ENCODE measurements at regions not wholly inside any gene's neighbourhood (a gene's known extent, or its start where the extent isn't known, plus 50 kb on each side); places are given as distances from the start of the nearest gene placed in this dataset.

DNA sequence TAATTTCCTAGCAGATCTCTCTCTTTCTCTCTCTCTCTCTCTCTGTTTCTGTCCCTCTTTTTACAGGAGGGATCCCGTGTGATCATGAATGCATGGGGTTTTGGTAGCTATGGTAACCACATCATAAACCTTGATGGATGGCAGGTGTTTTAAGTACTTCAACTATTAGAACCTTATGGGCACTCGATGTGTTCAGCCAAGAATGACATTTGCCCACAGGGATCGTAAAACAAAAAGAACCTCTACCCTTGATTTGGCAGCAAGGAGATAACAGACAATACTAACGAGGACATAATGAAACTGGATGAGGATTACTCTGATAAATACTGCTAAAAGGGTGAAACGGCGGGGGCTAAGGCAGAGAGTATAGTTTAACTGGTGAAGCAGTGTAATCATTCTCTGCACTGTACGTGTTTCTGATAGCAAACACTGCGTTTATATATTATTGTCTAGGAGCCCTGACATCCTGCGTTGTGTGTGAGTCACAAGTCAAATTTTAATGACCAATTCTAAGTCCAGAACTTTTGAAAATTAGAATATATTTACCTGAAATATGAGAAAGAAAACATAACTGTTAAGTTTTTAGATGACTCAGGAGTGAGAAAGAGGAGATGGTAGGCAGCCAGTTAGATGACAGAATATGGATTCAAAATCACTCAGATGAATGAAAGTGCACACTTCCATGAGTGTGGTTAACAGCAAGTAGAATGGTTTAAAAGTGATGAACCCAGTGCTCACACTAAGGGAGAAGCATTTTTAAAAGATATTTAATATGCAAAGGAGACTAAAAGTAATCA is 80.3 kb downstream of the OTOL1 start:
- Mint-ChIP-seq H3K9me3 (no peaks in the 10 kb centered on the region), H3K27me3 (no peaks in the 10 kb centered on the region), H3K27ac (no peak overlapping the region), H3K4me1 (ENCODE audit: low read depth) (no peaks in the 10 kb centered on the region), H3K36me3 (ENCODE audit: low read depth) (no peaks in the 10 kb centered on the region), H3K4me3 (no peak overlapping the region)
- intact Hi-C loops (cut with micrococcal nuclease), result no loop called here

DNA sequence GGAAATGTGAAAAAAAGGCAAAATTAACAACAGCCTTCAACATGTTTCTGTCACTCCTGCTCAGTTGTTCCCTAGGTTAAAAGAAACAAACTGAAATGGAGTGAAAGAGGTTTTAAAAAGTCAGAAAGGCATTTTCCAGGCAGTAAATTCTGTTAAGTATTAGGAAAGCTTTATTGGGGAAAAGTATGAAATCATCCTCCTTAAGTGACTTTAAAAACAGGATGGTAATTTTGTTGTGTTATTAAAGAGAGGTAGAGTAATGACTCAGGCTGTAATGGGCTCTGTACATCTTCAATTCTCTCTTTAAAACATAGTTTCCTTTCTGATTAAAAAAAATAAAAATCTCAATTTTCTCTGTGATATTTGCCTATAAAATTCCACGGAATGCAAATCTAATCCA is 81.1 kb downstream of the OTOL1 start:
- H3K27ac Mint-ChIP-seq, result no peak overlapping the region

DNA sequence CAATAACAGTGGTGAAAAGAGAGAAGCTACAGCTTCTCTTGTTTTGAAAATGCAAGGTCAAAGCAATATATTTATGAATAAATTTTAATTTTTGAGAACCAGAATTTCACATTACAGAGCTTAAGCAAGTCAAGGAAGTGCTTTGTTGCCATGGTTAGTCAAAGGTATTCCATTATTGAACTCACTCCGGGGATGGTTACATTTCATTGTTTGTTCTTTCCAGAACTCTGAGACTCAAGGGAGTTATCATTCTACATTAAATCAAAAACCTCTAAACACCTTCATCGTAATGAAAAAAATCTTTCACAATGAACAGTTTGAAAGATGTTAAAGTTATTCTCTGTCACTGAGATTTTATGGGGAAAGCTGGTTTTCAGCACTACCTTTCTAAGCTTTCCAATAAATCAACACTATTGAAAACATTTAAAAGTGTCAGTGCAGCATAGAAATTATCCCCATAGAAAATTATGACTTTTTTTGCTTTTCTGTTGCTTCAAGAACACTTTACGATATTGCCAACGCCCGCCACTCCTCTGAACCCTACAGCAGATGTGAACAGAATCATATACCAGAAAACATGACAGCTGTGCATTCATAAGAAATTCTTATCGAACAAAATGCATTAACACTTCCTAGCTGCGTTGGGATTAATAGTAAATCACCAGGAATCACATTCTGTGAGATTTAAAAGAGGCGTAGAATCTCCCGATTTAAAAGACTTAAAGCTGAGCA is 83.0 kb downstream of the OTOL1 start:
- Mint-ChIP-seq H3K4me1 (ENCODE audit: low read depth) (no peaks in the 10 kb centered on the region), H3K27ac (no peak overlapping the region), H3K4me3 (no peak overlapping the region), H3K36me3 (ENCODE audit: low read depth) (no peaks in the 10 kb centered on the region), H3K9me3 (no peaks in the 10 kb centered on the region), H3K27me3 (no peaks in the 10 kb centered on the region)
- intact Hi-C loops (cut with micrococcal nuclease), result no loop called here

More for the DNA sequence above, 81.1 kb downstream of the OTOL1 start:
- no peaks in the 10 kb centered on the region for H3K9me3 Mint-ChIP-seq
- H3K36me3 Mint-ChIP-seq (ENCODE audit: low read depth), result no peaks in the 10 kb centered on the region
- H3K4me1 Mint-ChIP-seq (ENCODE audit: low read depth), result no peaks in the 10 kb centered on the region
- no peak overlapping the region for H3K4me3 Mint-ChIP-seq
- intact Hi-C loops (cut with micrococcal nuclease), result no loop called here
- no peaks in the 10 kb centered on the region for H3K27me3 Mint-ChIP-seq

DNA sequence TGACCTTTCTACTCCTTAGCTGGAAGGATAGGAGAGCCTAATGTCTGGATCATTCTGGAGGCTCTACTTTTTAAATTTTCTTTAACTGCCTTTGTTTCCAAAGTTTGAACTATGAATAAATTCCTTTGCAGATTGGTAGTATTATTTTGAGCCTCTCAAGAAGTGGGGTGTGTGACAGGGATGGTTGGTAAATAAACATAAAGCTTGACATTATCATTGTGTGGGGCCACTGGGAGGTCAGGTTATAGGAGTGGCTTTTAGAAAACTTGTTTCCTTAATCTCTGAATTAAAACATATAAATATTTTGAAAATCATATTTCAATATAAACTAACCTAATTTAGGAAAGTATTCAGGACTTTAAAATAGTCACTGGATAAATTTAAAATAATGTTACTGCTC is 89.3 kb downstream of the OTOL1 start:
- no peaks in the 10 kb centered on the region for H3K4me1 Mint-ChIP-seq (ENCODE audit: low read depth)
- intact Hi-C loops (cut with micrococcal nuclease), result no loop called here
- H3K27me3 Mint-ChIP-seq, result no peaks in the 10 kb centered on the region
- H3K36me3 Mint-ChIP-seq (ENCODE audit: low read depth), result no peaks in the 10 kb centered on the region
- H3K27ac Mint-ChIP-seq, result no peak overlapping the region
- peaks cover 13% of the 10 kb centered on the region for H3K9me3 Mint-ChIP-seq
- no peak overlapping the region for H3K4me3 Mint-ChIP-seq

DNA sequence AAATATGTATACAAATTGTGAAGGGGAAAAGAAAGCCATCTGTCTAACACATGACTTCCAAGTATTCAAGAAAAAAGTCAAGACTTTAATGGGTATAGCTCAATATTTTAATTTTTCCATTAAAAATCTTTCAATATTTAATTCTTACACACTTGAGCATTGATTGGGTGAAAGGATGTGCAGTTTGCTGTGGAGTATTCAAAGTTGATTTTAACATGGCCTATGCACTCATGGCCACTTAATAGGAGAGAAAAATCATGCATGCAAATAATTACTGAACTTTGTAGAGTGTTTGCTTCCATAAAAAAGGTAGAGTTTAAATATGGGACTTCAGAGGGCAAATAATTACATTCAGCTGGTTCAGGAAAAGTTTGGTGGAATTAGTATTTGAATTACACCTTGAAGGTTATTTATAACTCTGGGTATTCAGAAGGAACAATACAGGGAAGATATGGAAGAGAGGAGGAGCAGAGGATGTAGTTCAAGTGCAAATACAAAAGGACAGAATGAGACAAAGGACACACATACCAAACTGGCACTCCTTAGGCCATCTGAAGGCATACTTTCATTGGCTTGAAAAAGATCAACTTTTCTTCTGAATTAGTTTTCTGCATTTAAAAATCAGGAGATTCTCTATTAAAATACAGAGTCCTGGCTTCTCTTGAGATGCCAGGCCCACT is 90.1 kb downstream of the OTOL1 start:
- intact Hi-C loops (cut with micrococcal nuclease), result no loop called here

DNA sequence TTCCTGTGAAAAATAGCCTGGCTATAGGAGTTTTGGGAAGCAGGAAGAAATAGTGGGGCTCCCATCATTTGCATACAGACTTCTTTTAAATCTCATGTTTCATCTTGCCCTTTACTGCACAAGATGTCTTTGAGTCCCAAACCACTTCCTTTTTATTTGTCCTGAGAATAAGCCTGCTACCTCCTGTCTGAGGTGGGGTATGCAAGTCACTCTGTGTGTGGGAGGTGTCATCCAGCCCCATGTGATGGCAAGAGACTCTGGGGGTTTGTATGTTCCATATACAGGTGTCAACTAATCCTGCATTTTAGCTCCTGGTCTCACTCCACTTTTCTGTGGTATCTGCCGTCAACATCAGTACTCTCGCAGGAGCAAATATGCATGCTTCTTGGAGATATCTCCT is 102.0 kb downstream of the OTOL1 start:
- Mint-ChIP-seq H3K4me3 (no peak overlapping the region), H3K36me3 (ENCODE audit: low read depth) (no peaks in the 10 kb centered on the region), H3K27ac (no peak overlapping the region), H3K4me1 (ENCODE audit: low read depth) (no peaks in the 10 kb centered on the region), H3K27me3 (no peaks in the 10 kb centered on the region), H3K9me3 (no peaks in the 10 kb centered on the region)
- intact Hi-C loops (cut with micrococcal nuclease), result no loop called here

More for the DNA sequence above, 90.1 kb downstream of the OTOL1 start:
- H3K27me3 Mint-ChIP-seq, result no peaks in the 10 kb centered on the region
- H3K9me3 Mint-ChIP-seq, result peaks cover 21% of the 10 kb centered on the region
- no peak overlapping the region for H3K4me3 Mint-ChIP-seq
- H3K4me1 Mint-ChIP-seq (ENCODE audit: low read depth), result no peaks in the 10 kb centered on the region
- no peak overlapping the region for H3K27ac Mint-ChIP-seq
- no peaks in the 10 kb centered on the region for H3K36me3 Mint-ChIP-seq (ENCODE audit: low read depth)

DNA sequence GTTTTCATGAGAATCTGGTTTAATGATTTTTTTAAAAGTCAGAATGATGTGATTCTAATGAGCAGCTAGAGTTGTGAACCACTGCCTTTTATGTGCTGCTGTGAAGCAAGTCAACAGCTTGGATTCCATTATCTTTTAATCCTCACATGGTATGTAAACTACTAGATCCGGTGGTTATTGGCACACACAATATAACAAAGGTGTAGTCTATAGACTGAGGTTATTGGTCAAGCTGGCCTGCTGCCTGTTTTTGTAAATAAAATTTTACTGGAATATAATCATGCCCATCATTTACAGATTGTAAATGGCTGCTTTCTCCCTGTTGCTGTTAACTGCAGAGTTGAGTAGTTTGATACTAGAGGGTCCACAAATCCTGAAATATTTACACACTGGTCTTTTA is 103.1 kb downstream of the OTOL1 start:
- H3K36me3 Mint-ChIP-seq (ENCODE audit: low read depth), result no peaks in the 10 kb centered on the region
- H3K27me3 Mint-ChIP-seq, result no peaks in the 10 kb centered on the region
- intact Hi-C loops (cut with micrococcal nuclease), result no loop called here
- H3K27ac Mint-ChIP-seq, result no peak overlapping the region
- no peaks in the 10 kb centered on the region for H3K4me1 Mint-ChIP-seq (ENCODE audit: low read depth)
- H3K4me3 Mint-ChIP-seq, result no peak overlapping the region
- no peaks in the 10 kb centered on the region for H3K9me3 Mint-ChIP-seq

DNA sequence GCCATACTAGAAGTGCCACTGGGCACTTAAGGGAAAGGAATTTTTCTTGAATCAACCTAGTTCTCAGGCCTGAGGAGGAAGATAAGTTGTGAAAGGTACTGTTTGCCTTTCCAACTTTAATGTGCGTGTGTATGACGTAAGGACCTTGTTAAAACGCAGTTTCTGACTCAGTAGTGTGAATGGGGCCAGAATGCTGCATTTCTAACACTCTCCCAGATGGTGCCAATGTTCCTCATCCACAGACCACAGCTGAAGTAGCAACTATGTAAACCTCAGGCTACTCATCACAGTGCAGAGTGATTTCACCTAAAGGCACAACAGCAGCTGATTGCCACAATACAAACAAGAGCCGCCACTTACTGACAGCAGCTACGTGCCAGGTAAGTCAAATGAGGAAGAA is 103.6 kb downstream of the OTOL1 start:
- Mint-ChIP-seq H3K27me3 (no peaks in the 10 kb centered on the region), H3K36me3 (ENCODE audit: low read depth) (no peaks in the 10 kb centered on the region), H3K4me1 (ENCODE audit: low read depth) (no peaks in the 10 kb centered on the region), H3K27ac (no peak overlapping the region), H3K9me3 (no peaks in the 10 kb centered on the region), H3K4me3 (no peak overlapping the region)
- intact Hi-C loops (cut with micrococcal nuclease), result no loop called here

DNA sequence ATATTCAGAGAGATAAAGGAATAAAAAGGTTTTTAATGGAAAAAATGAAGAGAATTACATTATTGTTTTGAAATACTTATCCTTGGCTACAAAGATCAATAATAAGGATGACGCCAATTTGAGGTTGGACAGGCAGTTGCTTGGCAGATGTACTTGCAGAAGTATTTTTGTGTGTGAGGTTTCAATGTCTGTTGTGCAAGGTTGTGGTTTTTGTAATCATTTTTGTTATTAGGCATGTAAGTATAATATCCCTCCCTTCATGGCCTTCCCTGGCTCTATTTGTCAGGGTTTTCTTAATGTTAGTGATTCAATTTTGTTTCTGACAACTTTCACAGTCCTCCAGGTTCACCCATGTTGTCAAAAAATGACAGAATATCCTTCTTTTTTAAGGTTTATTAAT is 105.9 kb downstream of the OTOL1 start:
- H3K27me3 Mint-ChIP-seq, result no peaks in the 10 kb centered on the region
- intact Hi-C loops (cut with micrococcal nuclease), result no loop called here
- H3K4me3 Mint-ChIP-seq, result no peak overlapping the region
- no peaks in the 10 kb centered on the region for H3K9me3 Mint-ChIP-seq
- no peaks in the 10 kb centered on the region for H3K4me1 Mint-ChIP-seq (ENCODE audit: low read depth)
- H3K27ac Mint-ChIP-seq, result no peak overlapping the region
- H3K36me3 Mint-ChIP-seq (ENCODE audit: low read depth), result no peaks in the 10 kb centered on the region

DNA sequence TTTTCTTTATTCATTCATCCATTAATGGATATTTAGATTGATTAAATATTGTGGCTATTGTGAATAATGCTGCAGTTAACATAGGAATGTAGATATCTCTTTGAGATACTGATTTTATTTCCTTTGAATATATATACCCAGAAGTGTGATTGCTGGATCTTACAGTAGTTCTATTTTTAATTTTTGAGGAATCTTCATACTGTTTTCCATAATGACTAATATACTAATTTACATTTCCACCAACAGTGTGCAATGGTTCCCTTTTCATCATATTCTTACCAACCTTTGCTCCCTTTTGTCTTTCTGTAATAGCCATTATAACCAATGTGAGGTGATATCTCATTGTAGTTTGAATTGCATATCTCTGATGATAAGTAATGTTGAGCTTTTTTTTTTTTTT is 106.3 kb downstream of the OTOL1 start:
- H3K27me3 Mint-ChIP-seq, result no peaks in the 10 kb centered on the region
- H3K27ac Mint-ChIP-seq, result no peak overlapping the region
- no peak overlapping the region for H3K4me3 Mint-ChIP-seq
- intact Hi-C loops (cut with micrococcal nuclease), result no loop called here
- no peaks in the 10 kb centered on the region for H3K36me3 Mint-ChIP-seq (ENCODE audit: low read depth)
- H3K4me1 Mint-ChIP-seq (ENCODE audit: low read depth), result no peaks in the 10 kb centered on the region
- H3K9me3 Mint-ChIP-seq, result no peaks in the 10 kb centered on the region

DNA sequence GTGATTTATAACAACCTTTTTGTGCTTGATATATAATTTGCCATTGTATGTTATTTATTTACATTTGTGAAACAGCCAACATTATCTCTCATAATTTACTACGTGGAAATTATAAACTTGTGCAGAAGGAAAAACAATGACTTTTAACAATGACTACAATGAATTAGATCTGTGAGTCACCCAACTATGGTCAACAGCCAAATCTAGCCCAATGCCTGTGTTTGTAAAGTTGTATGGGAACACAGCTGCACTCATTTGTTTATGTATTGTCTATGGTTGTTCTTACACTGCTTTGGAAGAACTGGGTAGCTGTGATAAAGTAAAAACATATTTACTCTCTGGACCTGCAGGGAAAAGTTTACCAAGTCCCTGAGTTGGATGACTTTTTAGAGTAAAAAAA is 110.4 kb downstream of the OTOL1 start:
- H3K4me1 Mint-ChIP-seq (ENCODE audit: low read depth), result no peaks in the 10 kb centered on the region
- H3K27ac Mint-ChIP-seq, result no peak overlapping the region
- intact Hi-C loops (cut with micrococcal nuclease), result no loop called here
- H3K27me3 Mint-ChIP-seq, result no peaks in the 10 kb centered on the region
- peaks cover 9% of the 10 kb centered on the region for H3K9me3 Mint-ChIP-seq
- no peaks in the 10 kb centered on the region for H3K36me3 Mint-ChIP-seq (ENCODE audit: low read depth)
- no peak overlapping the region for H3K4me3 Mint-ChIP-seq

DNA sequence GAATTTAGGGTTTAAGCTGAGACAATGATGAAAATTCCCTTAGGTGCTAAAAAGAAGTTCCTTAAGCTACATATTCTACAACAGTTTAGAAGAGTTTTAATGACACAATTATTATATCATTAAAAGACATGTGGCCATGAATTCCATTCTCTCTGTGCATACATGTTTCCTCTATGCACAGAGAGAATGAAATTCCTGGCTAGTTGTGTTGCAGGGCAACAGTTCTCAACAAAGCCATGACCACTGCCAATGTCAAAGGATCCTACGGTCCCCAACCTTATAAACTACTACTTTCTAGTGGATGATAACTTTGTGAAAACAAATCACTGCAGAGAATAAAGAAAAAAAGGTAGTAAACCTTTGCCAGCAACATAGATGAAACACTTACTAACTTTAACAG is 122.7 kb downstream of the OTOL1 start:
- intact Hi-C loops (cut with micrococcal nuclease), result no loop called here
- Mint-ChIP-seq H3K4me3 (no peak overlapping the region), H3K36me3 (ENCODE audit: low read depth) (no peaks in the 10 kb centered on the region), H3K9me3 (peaks cover 13% of the 10 kb centered on the region), H3K4me1 (ENCODE audit: low read depth) (no peaks in the 10 kb centered on the region), H3K27me3 (no peaks in the 10 kb centered on the region), H3K27ac (no peak overlapping the region)

DNA sequence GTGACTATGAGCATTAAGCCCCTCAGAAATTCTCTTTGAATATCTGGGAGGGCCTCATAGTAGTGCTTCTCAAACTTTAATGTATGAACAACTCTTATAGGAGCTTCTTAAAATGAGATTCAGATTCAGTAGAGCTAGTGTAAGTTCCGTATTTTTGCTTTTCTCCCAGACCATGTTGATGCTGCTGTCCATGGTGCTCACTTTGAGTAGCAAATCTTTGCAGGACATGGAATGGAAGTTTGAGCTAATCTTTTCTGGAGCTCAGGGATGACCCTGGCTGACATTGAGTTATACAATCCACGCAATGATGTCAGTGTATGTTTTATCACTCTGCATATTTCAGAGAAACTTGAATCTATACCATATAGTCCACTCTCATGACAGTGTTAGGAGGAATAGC is 134.2 kb downstream of the OTOL1 start:
- Mint-ChIP-seq H3K27ac (no peak overlapping the region), H3K9me3 (no peaks in the 10 kb centered on the region), H3K36me3 (ENCODE audit: low read depth) (no peaks in the 10 kb centered on the region), H3K4me3 (no peak overlapping the region), H3K27me3 (no peaks in the 10 kb centered on the region), H3K4me1 (ENCODE audit: low read depth) (no peaks in the 10 kb centered on the region)
- intact Hi-C loops (cut with micrococcal nuclease), result no loop called here

DNA sequence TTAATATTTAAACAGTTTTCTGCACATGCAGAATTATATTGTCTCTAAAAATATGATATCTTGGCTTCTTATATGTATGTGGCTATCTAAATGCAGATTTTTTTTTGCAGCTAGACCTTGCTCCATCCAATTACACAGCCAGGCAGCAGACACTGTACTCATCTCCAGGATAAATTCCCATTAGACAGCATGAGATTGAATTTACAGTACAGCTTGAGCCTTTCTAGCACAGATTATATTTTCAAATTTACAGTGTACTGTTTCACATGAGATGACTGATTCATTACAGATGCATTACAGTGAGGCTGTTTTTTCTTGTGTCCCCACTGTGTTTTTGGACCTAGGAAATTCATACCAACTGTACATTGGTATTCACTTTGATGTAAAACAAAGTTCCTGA is 134.9 kb downstream of the OTOL1 start:
- H3K4me3 Mint-ChIP-seq, result no peak overlapping the region
- H3K9me3 Mint-ChIP-seq, result no peaks in the 10 kb centered on the region
- no peak overlapping the region for H3K27ac Mint-ChIP-seq
- H3K36me3 Mint-ChIP-seq (ENCODE audit: low read depth), result no peaks in the 10 kb centered on the region
- no peaks in the 10 kb centered on the region for H3K4me1 Mint-ChIP-seq (ENCODE audit: low read depth)
- no peaks in the 10 kb centered on the region for H3K27me3 Mint-ChIP-seq
- intact Hi-C loops (cut with micrococcal nuclease), result no loop called here

All from dendritic cell treated with granulocyte-macrophage colony-stimulating factor and Interleukin-4, amounts not matched to agents 40 ng/mL and 50 ng/mL, for 4 days (primary cell).